Stimulated activated CD8-positive, alpha-beta memory T cell treated with anti-CD3 and anti-CD28 coated beads, Interleukin-12 subunit alpha, Interleukin-12 subunit beta, amount 100 ng/mL, for 4 hours (primary cell): ENCODE measurements at regions not wholly inside any gene's neighbourhood (a gene's known extent, or its start where the extent isn't known, plus 50 kb on each side); places are given as distances from the start of the nearest gene placed in this dataset.

Source experiments
- DNase-seq: peaks from one replicate; pipeline ENCODE4 v3.0.0-alpha.2; 2020; ENCODE audit warnings: low read depth

DNA sequence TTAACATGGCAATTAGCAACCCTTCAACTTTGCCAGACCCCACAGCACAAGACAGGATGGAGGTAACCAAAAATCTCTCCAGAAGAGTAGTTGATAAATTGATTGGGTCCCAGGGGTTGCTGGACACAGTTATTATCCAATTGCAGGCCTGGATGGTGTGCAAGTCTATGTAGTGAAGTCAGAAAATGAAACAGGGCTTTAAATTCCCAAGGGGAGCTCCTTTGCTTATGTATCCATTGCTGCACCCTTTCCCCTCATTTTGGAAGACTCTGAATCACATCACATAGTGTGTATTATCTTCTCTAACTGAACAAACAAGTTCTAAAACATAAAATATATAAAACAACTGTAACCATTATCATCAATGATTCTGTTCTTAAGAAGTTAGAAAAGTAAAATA, 550.2 kb downstream of the LMO4 start:
- no peak for DNase-seq

DNA sequence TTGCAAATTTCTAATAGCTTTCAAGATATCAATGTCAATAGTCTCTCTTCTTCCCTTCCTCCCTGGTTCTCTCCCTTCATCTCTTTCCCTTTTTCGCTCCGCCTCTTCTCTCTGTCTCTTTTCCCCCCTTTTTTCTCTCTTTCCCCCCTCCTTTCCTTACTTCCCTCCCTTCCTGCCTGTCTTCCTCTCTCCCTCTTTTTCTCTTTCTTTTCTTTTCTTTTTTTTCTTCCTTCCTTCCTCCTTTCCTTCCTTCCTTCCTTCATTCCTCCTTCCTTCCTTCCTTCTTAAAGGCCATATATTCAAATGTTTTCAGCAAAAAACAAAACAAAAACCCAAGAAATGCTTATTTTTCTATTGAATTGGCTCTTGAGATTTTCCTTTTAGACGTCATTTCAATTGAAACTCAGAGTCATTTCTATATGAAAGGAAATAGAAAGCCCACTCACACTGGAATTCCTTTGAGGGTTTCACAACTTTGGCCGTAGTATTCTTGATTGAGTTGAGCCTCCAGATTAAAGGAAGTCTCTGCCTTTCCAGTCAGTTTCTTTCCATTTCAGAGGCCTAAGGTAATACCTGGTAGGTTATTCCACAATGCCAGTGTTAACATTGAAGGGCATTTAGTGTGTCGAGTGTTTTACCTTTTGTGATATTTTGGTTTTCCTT, 551.5 kb downstream of the LMO4 start:
- DNase-seq, result no peak

DNA sequence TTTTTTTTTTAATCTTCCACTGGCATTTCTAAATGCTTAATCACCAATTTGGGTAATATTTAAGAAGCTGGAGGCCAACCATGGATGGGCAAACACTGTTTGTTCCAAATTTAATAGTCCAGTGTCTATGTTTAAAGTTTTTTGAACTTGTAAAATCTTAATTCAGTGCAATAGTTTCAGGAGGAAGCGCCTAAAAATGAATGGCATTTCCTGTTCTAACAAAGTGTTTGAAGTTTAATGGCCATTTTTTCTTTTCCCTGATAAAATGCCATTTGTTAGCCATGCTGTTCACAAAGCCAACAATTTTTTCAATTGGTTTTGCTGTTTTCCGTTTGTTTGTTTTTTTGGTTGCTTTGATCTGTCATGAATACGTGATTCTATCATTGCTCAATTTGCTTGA, 552.1 kb downstream of the LMO4 start:
- DNase-seq, result no peak

DNA sequence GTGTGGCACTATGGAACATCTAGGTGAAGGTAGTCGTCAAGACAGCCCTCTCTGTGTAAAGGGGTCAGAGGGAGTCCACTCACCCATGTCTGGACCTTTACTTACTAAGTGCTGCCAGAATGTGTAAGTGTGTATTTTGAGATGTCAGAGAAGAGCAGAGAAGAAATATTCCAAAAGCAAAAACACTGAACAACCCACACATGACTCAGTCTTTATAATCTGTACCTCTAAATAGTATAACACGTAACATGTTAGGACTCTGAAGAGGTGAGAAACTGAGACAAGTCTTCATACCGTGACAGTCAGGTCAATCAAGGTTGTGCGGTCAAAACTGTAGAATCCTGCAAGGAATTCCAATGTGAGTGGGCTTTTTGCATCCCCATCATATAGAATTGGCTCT, 555.2 kb downstream of the LMO4 start:
- DNase-seq, result no peak

DNA sequence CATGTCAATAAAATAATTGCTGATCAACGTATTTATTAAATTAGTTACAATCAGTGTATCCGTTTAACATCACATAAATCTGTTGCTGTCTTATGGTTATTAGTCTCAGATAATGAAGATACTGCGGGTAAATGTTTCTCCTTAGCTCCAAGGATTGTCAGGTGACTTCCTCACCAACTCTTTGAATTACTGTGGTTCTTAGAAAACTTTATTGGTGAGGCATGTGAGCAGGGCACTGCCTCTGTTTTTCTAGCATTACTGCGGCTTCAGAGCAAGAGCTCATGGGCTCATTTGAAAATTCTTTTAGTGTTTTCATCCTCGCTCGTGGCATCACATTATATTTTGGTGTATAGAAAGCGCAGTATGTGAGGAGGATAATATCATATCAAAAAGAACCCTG, 555.9 kb downstream of the LMO4 start:
- no peak for DNase-seq

DNA sequence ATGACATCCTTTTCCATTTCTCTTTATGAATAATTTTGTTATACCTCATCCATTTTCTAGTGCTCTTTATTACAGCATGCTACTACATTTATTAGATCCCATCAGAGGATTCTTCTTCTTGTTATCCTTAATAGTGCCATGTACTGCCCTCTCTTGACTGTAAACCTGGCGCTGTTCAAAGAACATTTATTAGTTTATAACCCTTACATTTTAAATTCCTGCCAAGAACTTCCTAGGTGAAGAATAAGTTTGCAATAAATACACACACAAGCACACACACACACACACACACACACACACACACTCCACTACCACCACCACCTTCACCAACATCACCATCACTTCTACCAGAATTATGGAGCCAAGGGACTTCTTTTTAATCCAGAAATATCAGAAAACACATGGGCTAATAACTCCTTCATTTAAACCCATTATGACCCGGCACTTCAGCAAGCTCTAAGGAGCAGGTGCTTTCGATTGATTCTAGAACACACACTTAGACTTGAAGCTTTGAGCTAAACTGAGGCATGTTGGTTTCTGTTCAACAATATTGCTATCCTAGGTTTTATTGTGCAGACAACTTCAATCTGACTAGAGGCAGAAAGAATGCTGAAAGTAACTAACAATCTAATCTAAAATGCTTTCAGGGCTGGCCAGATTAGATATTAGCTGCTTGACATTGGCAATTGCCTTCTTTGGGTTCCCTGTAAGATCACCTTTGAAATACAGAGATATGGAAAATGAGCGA, 556.8 kb downstream of the LMO4 start:
- DNase-seq, result no peak

DNA sequence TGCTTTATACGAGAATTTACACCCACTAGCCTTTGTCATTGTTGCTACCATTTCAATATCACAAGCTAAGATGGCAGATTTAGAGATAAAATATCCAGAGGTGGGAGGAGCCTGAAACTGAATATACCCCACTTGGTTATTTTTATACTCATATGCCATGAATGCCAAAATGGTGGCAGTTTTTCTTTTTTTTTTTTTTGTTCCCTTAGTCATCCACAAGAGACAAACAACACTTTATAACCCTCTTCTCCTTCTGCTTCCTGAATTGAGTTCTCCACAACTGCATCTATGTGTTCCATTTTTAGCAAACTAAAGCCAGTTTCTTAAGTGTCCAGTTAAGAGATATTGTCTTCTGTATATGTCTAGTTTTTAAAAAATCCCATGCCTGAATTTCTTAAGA, 558.4 kb downstream of the LMO4 start:
- no peak for DNase-seq

DNA sequence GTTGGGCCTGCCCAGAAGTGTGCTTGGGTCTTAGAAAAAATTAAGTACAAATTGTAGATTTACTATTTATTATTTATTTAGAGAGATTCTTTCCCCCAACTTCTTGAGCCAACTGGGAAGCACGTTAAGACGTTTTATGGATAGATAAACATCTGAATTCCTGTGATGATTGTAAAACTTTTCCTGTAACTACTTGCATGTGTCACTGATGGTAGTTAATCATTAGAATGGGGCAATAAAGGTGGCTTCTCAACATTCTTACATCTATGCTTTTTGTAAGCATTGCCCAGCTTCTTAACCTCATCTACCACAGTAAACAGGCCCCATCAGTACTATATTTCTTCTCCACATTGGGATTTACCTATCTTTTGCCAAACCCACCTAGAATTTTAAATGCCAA, 559.8 kb downstream of the LMO4 start:
- no peak for DNase-seq

DNA sequence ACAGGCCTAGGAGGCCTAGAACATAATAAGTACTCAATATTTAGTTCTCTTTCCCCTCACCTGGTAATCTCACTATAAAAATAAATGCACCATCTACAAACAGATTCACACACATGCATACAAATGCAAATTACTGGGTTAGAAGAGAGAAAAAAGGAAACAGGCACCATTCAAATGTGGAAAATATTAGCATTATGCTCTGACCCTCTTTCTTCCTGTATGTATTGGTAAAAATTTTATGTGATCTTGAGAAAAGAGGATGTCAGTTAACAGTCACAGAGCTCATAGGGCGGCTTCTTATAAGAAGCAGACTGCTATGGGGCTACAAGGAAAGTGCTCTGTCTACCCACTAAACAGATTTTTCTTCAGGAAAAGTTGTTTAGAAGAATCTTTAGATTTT, 565.4 kb downstream of the LMO4 start:
- DNase-seq, result no peak

DNA sequence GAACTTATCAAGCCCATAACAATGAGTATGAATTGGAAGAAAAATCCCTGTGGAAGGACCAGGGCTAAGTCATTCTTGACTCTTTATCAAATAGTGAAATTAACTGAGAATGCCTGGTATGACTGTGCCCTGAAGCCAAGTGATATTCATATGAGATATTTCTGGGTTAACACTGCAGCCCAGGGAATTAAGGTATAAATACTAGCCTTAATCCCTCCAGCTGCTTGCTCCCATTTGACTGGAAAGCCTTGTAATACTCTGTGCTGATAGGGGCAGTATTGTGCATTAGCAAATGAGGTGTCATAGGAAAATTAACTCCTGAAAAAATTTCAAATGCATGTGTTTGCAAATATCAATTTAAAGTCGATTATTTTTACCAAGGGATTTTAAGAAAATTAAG, 568.8 kb downstream of the LMO4 start:
- DNase-seq, result no peak

DNA sequence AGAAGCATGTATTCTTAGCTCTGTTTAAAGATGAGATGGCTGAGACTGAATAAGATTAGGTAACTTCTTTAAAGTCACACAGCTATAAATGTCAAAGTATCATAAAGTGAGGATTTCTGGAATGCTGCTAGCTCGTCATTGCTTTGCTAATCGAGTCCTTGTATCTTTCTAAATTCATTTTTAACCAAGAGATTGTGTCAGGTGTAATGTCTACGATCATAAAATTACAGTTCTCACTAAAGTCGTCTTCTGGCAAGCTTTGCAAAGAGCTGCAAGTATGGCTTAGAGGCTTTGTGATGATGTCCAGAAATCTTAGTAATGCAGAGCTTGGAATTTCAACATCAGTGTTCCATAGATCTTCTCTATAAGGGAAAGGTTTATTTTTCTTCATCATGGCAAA, 569.8 kb downstream of the LMO4 start:
- DNase-seq, result no peak

DNA sequence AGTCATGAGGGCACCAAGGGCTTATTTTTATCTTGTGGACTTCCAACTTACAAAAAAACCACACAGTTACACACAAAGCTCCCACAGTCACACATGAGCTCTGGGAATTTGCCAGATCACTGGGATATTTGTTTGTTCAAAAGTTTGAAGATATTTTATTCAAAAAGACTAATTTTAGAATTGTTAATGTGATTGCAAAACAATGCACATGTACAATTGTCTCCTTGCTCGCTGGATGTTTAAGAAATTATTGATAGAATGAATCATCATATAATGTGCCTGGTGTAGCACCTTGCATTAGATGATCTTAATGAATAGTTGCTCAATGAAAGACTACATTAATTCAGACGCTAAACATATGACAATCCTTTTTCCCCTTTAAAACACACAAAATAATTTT, 570.3 kb downstream of the LMO4 start:
- DNase-seq, result no peak

DNA sequence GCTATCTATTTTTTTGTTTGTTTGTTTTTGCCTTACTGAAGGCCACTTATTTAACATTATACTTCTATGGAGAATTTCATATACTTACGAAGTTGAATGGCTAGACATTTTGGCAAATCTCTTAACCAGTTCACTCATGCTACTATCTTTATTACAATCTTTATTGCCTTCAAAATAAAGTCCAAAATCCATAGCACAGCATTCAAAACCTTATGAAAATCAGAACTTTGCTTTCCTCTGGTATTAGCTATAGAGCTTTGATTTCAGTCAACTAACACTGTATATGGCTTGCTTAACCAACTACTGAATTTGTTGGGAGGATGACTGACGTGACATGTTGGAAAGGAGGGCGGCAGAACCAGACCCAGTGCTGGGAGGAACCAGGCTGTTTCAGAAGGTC, 571.1 kb downstream of the LMO4 start:
- DNase-seq, result no peak

DNA sequence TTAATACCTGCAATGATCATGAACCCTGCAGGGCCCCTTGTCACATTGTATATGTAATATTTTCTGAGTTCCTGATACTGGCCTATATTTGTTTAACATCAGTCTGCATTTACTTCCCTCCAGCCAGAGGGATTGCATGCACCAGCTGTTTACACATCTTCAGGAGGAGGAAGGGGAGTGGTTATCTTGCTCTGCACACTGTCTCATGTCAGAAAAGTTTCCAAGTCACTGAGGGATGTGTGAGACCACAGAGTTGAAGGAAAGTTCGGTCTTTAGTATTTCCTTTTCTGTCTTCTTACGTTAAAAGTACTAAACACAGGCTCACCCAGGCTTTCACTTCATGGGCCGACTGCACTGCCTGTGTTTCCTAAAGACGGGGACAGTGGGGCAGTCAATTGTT, 574.1 kb downstream of the LMO4 start:
- DNase-seq, result no peak

DNA sequence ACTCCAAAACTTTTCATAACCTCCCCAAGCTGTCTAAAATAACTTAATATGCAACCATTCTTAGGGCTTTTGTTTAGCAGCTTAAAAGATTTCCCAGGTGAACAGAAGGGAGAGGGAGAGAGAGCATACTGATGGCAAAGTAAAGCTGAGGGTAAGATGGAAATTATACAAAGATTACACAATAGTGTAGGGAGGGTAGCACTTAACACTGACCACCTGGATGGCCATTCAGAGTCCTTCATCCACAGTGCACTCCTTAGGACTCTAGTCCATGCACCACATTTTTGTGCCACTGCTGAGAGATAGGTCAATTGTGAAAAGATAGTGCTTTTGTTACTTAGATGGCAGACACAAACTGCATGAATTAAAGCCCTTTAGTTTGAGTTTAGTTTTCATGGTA, 574.6 kb downstream of the LMO4 start:
- no peak for DNase-seq

DNA sequence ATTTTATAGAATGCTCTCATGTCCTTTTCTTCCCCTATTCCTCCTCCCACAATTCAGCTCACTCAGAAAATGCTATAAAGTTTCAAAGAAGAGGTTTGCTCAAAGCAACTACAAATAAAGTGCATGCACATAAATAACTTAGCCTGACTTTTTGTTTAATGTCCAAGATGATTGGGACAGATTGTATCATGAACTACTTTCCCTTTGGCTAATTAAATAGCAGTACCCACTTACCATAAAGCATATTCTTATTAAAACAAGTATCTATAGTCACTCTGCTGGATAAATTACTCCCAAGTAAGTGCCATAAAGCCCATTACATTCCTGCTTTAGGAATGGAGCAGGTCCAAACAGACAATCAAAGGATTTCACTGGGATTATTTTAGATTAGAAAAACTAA, 576.0 kb downstream of the LMO4 start:
- no peak for DNase-seq

DNA sequence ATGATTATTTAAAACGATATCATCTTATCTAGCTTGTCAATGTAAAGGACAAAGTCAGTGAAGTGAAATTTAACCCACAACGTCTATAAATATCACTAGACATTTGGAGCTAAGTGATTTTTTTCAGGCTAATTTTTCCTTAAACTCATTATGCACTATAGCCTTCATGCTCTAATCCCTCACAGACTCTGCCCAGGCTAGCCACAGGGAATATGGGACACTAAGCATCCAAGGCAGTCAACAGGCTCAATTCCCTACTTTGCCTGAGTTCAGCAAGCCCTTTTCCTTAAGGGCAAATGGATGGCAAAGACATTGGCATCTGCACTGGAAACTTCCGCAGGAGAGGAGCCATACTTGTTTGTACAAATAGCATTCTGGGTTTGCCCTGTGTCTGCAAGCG, 577.0 kb downstream of the LMO4 start:
- no peak for DNase-seq

DNA sequence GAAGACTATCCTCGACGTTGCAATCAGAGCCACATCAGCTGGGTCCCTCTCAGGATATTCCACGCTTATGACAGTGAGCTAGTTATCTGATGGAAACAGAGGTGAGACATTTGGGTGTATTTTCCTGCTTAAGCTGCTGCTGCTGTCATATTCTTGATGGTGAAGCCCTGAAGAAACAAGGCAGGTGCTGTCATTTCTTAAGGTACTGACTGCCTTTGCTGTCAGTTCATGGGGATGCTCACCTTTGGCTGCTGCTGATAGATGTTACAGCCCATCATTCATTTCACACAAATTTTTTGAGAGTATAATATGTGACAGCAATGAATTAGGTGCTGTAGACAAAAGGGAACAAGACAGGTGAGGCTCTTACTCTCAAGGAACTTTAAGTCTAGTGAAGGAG, 577.4 kb downstream of the LMO4 start:
- DNase-seq, result no peak

DNA sequence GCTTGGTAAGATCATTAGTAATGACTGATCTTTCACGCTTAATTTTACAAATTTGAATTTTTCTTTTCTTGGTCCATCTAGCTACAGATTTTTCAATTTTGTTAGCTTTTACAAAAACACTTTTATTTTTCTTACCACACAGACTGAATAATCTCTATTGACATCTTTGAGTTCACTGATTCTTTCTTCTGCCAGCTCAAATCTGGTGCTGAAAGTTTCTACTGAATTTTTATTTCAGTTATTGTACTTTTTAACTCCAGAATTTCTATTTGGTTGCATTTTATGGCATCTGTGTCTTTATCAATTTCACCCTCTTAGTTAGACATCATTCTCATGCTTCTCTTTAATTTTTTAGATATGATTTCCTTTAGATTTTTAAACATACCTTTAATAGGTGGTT, 584.7 kb downstream of the LMO4 start:
- no peak for DNase-seq

DNA sequence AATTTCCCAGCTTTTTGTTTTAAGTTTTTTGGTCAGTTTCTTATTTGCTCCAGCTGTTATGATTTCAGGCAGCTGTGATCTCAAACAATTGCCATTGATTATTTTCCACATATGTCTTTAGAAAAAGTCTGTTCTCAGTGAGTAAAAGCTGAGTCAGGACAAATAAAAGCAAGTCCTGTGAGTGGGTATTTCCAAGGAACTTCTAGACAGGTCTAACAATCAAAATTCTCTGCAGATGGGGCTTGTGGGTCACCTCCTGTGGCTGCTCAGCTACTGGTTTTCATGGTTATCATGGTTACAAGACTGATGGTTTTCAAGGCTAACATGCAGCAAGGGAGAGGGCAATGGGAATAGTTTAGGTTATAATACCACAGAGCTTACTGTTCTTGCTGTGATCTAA, 585.7 kb downstream of the LMO4 start:
- DNase-seq, result no peak

DNA sequence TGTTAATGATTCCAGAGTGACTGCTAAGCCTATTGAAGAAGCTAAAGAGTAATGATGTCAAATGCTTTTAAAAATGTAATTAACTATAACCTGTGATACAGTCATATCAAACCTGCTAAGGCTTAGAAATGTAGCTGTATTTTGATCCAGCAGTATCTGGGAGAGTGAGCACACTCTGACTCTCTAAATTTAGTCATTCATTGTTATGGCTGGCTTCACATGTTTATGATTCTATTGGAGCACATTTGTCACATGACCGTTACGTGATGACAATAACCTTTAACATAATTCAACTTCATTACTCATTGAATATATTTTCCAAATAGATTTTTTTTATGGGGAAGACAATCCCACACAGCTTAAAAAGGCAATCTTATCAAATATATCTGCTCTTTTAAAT, 587.1 kb downstream of the LMO4 start:
- DNase-seq, result no peak

DNA sequence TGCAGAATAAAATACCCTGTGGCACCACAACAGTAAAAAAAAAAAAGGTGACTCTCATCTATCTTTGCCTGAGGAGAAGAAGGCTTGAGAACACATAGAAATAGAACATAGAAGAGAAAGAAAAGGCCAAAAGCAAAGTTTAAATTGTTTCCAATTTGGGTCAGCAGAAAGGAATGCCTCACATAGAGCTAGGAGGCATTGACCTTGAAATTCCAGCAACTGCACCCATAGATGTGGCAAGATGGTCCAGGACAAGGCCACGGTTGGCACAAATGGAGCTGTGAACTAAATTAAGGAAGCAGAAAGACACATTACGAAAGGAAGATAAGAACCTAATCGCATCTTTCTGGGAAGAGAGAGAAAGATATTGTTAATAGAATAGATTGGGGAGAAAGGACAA, 588.3 kb downstream of the LMO4 start:
- no peak for DNase-seq

DNA sequence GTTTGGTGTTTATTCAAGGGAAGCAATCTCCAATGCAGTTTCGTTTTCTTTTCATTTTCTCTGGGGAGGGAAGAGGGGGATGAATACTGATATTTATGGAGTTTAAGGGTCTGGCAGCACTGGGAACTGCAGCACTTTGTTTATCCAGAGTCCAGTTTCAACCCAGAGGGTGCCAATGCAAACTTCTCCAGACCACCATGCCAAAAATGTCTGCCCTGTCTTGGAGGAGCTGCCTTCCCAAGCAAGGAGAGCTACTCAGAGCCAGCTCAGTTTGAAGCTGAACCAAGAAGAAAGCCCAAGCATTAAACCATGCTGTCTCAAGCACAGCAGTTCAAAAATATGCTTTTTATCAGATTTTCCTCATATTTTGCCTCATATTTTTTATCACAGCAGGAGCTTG, 589.7 kb downstream of the LMO4 start:
- DNase-seq, result no peak

DNA sequence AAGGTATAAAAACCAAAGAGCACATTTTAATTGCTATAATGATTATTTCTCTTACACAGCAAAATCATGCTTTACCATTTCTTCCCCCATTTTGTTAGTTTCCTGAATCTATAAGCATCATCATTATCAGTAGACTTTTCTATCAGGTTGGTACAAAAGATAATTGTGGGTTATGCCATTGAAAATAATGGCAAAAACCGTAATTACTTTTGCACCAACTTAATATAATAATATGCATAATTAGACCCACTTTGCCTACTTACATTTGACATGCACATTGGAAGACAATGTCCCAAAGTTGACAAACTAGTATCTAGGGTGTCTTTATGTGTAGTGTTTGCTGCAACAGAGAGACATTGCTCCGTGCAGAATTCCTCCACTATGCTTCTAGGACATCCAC, 594.2 kb downstream of the LMO4 start:
- no peak for DNase-seq
